AG08396 (cell line): ENCODE measurements at regions not wholly inside any gene's neighbourhood (a gene's known extent, or its start where the extent isn't known, plus 50 kb on each side); places are given as distances from the start of the nearest gene placed in this dataset.
A peak's percentile ranks its signal among the peaks of the same experiment; 100 is the strongest.
"Not testable (repeated sequence)": the region's sequence is repeated elsewhere in the genome, so short reads cannot be mapped to it uniquely, and the experiment has no call there.

ENCODE experiments used
- DNase-seq: peaks from one replicate; pipeline ENCODE4 v3.0.0; 2012; ENCODE audit warnings: low spot score, mixed read lengths

- DNase-seq, result no peak
Measured at GRCh38 chr3:5035113-5035512, 55.9 kb downstream of the BHLHE40 start.

GRCh38 chr3:5035692-5036391, 56.6 kb downstream of the BHLHE40 start:
- no peak for DNase-seq

GRCh38 chr3:5036392-5036766, 57.1 kb downstream of the BHLHE40 start:
- no peak for DNase-seq

GRCh38 chr3:5036858-5037257, 57.6 kb downstream of the BHLHE40 start:
- DNase-seq, result no peak

- DNase-seq, result no peak
Measured at GRCh38 chr3:5039585-5039984, 60.3 kb downstream of the BHLHE40 start.

- no peak for DNase-seq
Measured at GRCh38 chr3:5041315-5041714, 62.1 kb downstream of the BHLHE40 start.

GRCh38 chr3:5045961-5046360, 66.7 kb downstream of the BHLHE40 start:
- DNase-seq, result no peak

- no peak for DNase-seq
Measured at GRCh38 chr3:5047764-5048419, 68.7 kb downstream of the BHLHE40 start.

GRCh38 chr3:5051772-5052171, 70.3 kb upstream of the ARL8B start:
- no peak for DNase-seq

- DNase-seq, result no peak
Measured at GRCh38 chr3:5052247-5052646, 69.8 kb upstream of the ARL8B start.

GRCh38 chr3:5053021-5053831, 68.9 kb upstream of the ARL8B start:
- DNase-seq, result peak; percentile 25

GRCh38 chr3:5054098-5054497, 68.0 kb upstream of the ARL8B start:
- DNase-seq, result no peak

GRCh38 chr3:5054579-5054978, 67.5 kb upstream of the ARL8B start:
- DNase-seq, result not testable (repeated sequence)

GRCh38 chr3:5055357-5056110, 66.6 kb upstream of the ARL8B start:
- no peak for DNase-seq

GRCh38 chr3:5056111-5056391, 66.0 kb upstream of the ARL8B start:
- no peak for DNase-seq

GRCh38 chr3:5057272-5057671, 64.8 kb upstream of the ARL8B start:
- no peak for DNase-seq

GRCh38 chr3:5057857-5058324, 64.2 kb upstream of the ARL8B start:
- peak; percentile 58 for DNase-seq

- DNase-seq, result no peak
Measured at GRCh38 chr3:5058471-5058951, 63.6 kb upstream of the ARL8B start.

GRCh38 chr3:5059782-5060181, 62.3 kb upstream of the ARL8B start:
- DNase-seq, result no peak

GRCh38 chr3:5061218-5061569, 60.9 kb upstream of the ARL8B start:
- DNase-seq, result no peak

GRCh38 chr3:5063724-5064123, 58.4 kb upstream of the ARL8B start:
- no peak for DNase-seq

- no peak for DNase-seq
Measured at GRCh38 chr3:5068531-5069050, 53.5 kb upstream of the ARL8B start.
